HCT116 (cell line): ENCODE measurements at regions not wholly inside any gene's neighbourhood (a gene's known extent, or its start where the extent isn't known, plus 50 kb on each side); places are given as distances from the start of the nearest gene placed in this dataset.

Experiments used
- ATAC-seq: fragments of 200-7000 bp; cut with Tn5 transposase; 2 replicates; pipeline ENCODE4 v1.9.1; 2020; ENCODE audit warnings: mild to moderate bottlenecking, moderate library complexity
- BruUV-seq: library from RNA; stranded (reverse); fragments of 400-500 nt; replicated peaks from 2 replicates; lab custom pipeline; 2021; lab: Mats Ljungman, UMichigan
- CTCF ChIA-PET: fragments of 300-600 bp; sonication (Branson Sonifier 250); formaldehyde crosslinking; loops from one replicate; lab custom pipeline; 2021; ENCODE audit warnings: antibody characterized with exemption; lab: Charles Lee
- POLR2A ChIA-PET: fragments of 300-600, 350-600 bp; sonication (Branson Sonifier 250); formaldehyde crosslinking; loops from one replicate; lab custom pipeline; 2021; ENCODE audit warnings: antibody characterized with exemption; lab: Charles Lee
- RAD21 ChIA-PET, 2 experiments: fragments of 300-600 bp; sonication (Branson Sonifier 250); formaldehyde crosslinking; loops; one replicate each; lab custom pipeline; 2023; ENCODE audit warnings: low total read pairs in 2 of 2; ENCODE audit not compliant: uncharacterized antibody in 2 of 2, unreplicated experiment in 2 of 2, low non-redundant PET in 1 of 2; lab: Charles Lee
- DNase-seq: peaks from one replicate; pipeline ENCODE4 v3.0.0-alpha.2; 2010; ENCODE audit warnings: low read depth, low spot score
- H2AFZ ChIP-seq: fragments of 200-600 bp; shearing (Covaris generic), sonication (generic); 2 replicates; pipeline ENCODE4 v1.6.1; 2017; ENCODE audit warnings: low read depth, mixed run types, mixed read lengths, antibody characterized with exemption, low read length; ENCODE audit not compliant: poor library complexity, severe bottlenecking
- H3K27ac ChIP-seq: 2 replicates; pipeline ENCODE4 v1.5.1; 2012; ENCODE audit warnings: low read depth, low read length
- H3K27me3 ChIP-seq: fragments of 200-600 bp; sonication (generic); 2 replicates; pipeline ENCODE4 v1.6.1; 2016; ENCODE audit warnings: mixed run types, low read length, mixed read lengths; ENCODE audit not compliant: insufficient read depth
- H3K36me3 ChIP-seq, 2 experiments: fragments of 200-500 bp in 1 of 2; fragments of 200-600 bp in 1 of 2; sonication (Bioruptor generic) in 1 of 2; sonication (generic) in 1 of 2; 2 replicates each; pipeline versions ENCODE4 v1.5.1 to v1.6.1; 2014 to 2016; ENCODE audit warnings: low read length in 2 of 2, inconsistent platforms in 1 of 2, mixed read lengths in 1 of 2, mixed run types in 1 of 2; ENCODE audit not compliant: insufficient read depth in 2 of 2, control insufficient read depth in 1 of 2
- H3K4me1 ChIP-seq, 2 experiments: fragments of 200-600 bp in 1 of 2; sonication (generic) in 1 of 2; 2 replicates each; pipeline versions ENCODE4 v1.5.1 to v1.6.1; 2012 to 2017; ENCODE audit warnings: low read length in 2 of 2, inconsistent platforms in 1 of 2, mild to moderate bottlenecking in 1 of 2, mixed read lengths in 1 of 2, mixed run types in 1 of 2, moderate library complexity in 1 of 2; ENCODE audit not compliant: insufficient read depth in 2 of 2, control insufficient read depth in 1 of 2
- H3K4me2 ChIP-seq: fragments of 200-600 bp; sonication (generic); 2 replicates; pipeline ENCODE4 v1.6.1; 2017; ENCODE audit warnings: mixed run types, low read length, mixed read lengths
- H3K4me3 ChIP-seq, 2 experiments: fragments of 200-600 bp in 1 of 2; sonication (generic) in 1 of 2; replicated peaks in 1 of 2; 2 replicates each; pipeline ENCODE4 v1.5.1; 2011 to 2016; ENCODE audit warnings: low read length in 2 of 2, control low read depth in 1 of 2, low read depth in 1 of 2, mild to moderate bottlenecking in 1 of 2, mixed read lengths in 1 of 2, mixed run types in 1 of 2
- H3K79me2 ChIP-seq: fragments of 200-600 bp; sonication (generic); 2 replicates; pipeline ENCODE4 v1.6.1; 2017; ENCODE audit warnings: mild to moderate bottlenecking, mixed run types, low read length, moderate library complexity, mixed read lengths; ENCODE audit not compliant: insufficient read depth
- H3K9ac ChIP-seq: fragments of 200-600 bp; sonication (generic); 2 replicates; pipeline ENCODE4 v1.6.1; 2016; ENCODE audit warnings: low read length, mixed read lengths
- H3K9me2 ChIP-seq: fragments of 200-600 bp; sonication (generic), shearing (Covaris generic); 2 replicates; pipeline ENCODE4 v1.6.1; 2017; ENCODE audit warnings: mixed run types, mild to moderate bottlenecking, moderate library complexity; ENCODE audit not compliant: insufficient read depth
- H3K9me3 ChIP-seq, 2 experiments: fragments of 200-500 bp in 1 of 2; fragments of 200-600 bp in 1 of 2; sonication (Bioruptor generic) in 1 of 2; sonication (generic) in 1 of 2; 2 replicates each; pipeline ENCODE4 v1.6.1; 2014 to 2017; ENCODE audit warnings: low read length in 2 of 2, mixed read lengths in 2 of 2, inconsistent platforms in 1 of 2, low read depth in 1 of 2, mild to moderate bottlenecking in 1 of 2, mixed run types in 1 of 2, moderate library complexity in 1 of 2; ENCODE audit not compliant: control insufficient read depth in 1 of 2, insufficient read depth in 1 of 2
- H4K20me1 ChIP-seq: fragments of 200-600 bp; sonication (generic), shearing (Covaris generic); 2 replicates; pipeline ENCODE4 v1.6.1; 2017; ENCODE audit warnings: mixed run types, mild to moderate bottlenecking, moderate library complexity; ENCODE audit not compliant: insufficient read depth
- CEBPB ChIP-seq: IDR thresholded peaks from 2 replicates; pipeline ENCODE4 v1.6.1; 2012; ENCODE audit warnings: low read depth
- EGR1 ChIP-seq: IDR thresholded peaks from 2 replicates; pipeline ENCODE4 v1.6.1; 2012; ENCODE audit warnings: low read depth
- EZH2 ChIP-seq: fragments of 200-600 bp; sonication (generic); IDR thresholded peaks from 2 replicates; pipeline ENCODE4 v1.6.1; 2017; ENCODE audit warnings: antibody characterized with exemption, mixed run types
- EZH2phosphoT487 ChIP-seq: fragments of 200-600 bp; IDR thresholded peaks from 2 replicates; pipeline ENCODE4 v1.6.1; 2018; ENCODE audit warnings: antibody characterized with exemption, borderline replicate concordance
- FOSL1 ChIP-seq: IDR thresholded peaks from 2 replicates; pipeline ENCODE4 v1.6.1; 2012; ENCODE audit warnings: low read depth
- JUND ChIP-seq: IDR thresholded peaks from 2 replicates; pipeline ENCODE4 v1.6.1; 2012
- POLR2A ChIP-seq: IDR thresholded peaks from 2 replicates; pipeline ENCODE4 v1.7.0; 2011; ENCODE audit warnings: borderline replicate concordance; ENCODE audit not compliant: insufficient read depth, insufficient read length; ENCODE audit errors: extremely low read depth
- RAD21 ChIP-seq: IDR thresholded peaks from 2 replicates; pipeline ENCODE4 v1.6.1; 2012; ENCODE audit warnings: low read depth, mild to moderate bottlenecking
- SIN3A ChIP-seq: IDR thresholded peaks from 2 replicates; pipeline ENCODE4 v1.6.1; 2012; ENCODE audit warnings: low read depth
- SP1 ChIP-seq: IDR thresholded peaks from 2 replicates; pipeline ENCODE4 v1.6.1; 2012; ENCODE audit warnings: low read depth
- SRF ChIP-seq: IDR thresholded peaks from 2 replicates; pipeline ENCODE4 v1.6.1; 2012; ENCODE audit warnings: low read depth
- TCF7L2 ChIP-seq: IDR thresholded peaks from 2 replicates; pipeline ENCODE4 v1.7.0; 2011; ENCODE audit warnings: borderline replicate concordance, inconsistent platforms; ENCODE audit not compliant: insufficient read depth, insufficient read length; ENCODE audit errors: extremely low read depth
- YY1 ChIP-seq: IDR thresholded peaks from 2 replicates; pipeline ENCODE4 v1.6.1; 2011; ENCODE audit warnings: low read length, low read depth, moderate library complexity, mild to moderate bottlenecking; ENCODE audit not compliant: insufficient replicate concordance; ENCODE audit errors: extremely low read depth
- ZNF274 ChIP-seq: fragments of 200-500 bp; sonication (Bioruptor generic); IDR thresholded peaks from 2 replicates; pipeline ENCODE4 v1.6.1; 2014; ENCODE audit warnings: mild to moderate bottlenecking, low read depth, low read length, inconsistent platforms
- intact Hi-C: fragments of 100-400 bp; cut with micrococcal nuclease; formaldehyde crosslinking; loops from 2 replicates; pipeline ENCODE4 v1.10.0; 2022
- TF ChIP-seq, protein P1 (sequence below): IDR thresholded peaks from 2 replicates; pipeline ENCODE4 v1.6.1; 2012
- TF ChIP-seq, protein P2 (sequence below): IDR thresholded peaks from 2 replicates; pipeline ENCODE4 v1.6.1; 2012; ENCODE audit warnings: low read depth
- TF ChIP-seq, protein P3 (sequence below), 3 experiments: fragments of 200-600 bp in 1 of 3; sonication (generic) in 1 of 3; IDR thresholded peaks in 2 of 3; conservative IDR thresholded peaks in 1 of 3; 2 replicates each; pipeline ENCODE4 v1.5.1; 2012 to 2017; ENCODE audit warnings: low read depth in 2 of 3, low read length in 2 of 3, antibody characterized with exemption in 1 of 3, borderline replicate concordance in 1 of 3, control low read depth in 1 of 3, mild to moderate bottlenecking in 1 of 3, mixed read lengths in 1 of 3, mixed run types in 1 of 3, moderate library complexity in 1 of 3; ENCODE audit not compliant: insufficient read depth in 1 of 3

DNA sequence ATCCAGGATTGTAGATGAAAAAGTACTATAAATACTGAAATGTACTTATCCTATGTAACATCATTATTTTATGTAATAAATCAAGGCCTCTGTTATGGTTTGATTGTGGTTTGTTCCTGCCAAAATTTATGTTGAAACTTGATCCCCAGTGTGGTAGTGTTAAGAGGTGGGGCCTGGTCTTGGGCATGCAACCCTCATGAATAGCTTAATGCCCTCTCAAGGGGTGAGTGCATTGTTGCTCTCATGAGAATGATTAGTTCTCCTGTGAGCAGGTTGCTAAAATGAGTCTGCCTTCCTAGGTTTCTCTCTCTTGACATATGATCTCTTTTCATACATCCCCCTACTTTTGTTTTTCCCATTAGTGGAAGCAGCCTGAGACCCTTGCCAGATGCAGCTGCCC lies 915.4 kb downstream of the TSN start:
- ChIA-PET POLR2A (no interaction called here), RAD21 (no interaction called here), CTCF (no interaction called here)
- TF ChIP-seq POLR2A, result no peak
- no peaks in the 10 kb centered on the region for H3K27me3 ChIP-seq
- H3K9ac ChIP-seq, result no peak overlapping the region
- H2AFZ ChIP-seq, result no peak overlapping the region
- ATAC-seq (no peak), DNase-seq (no peak)
- H3K9me3 ChIP-seq, result peaks cover 4 to 21% of the 10 kb centered on the region in 2 experiments; a peak in 2 of 4 replicates
- H3K79me2 ChIP-seq, result no peaks in the 10 kb centered on the region
- no peak overlapping the region for H3K27ac ChIP-seq
- no peaks in the 10 kb centered on the region for H3K4me1 ChIP-seq
- no peaks in the 10 kb centered on the region for H3K9me2 ChIP-seq
- no peak overlapping the region for H3K4me2 ChIP-seq
- intact Hi-C loops, result no loop called here
- H3K4me3 ChIP-seq, result no peak overlapping the region
- no peaks in the 10 kb centered on the region for H3K36me3 ChIP-seq
- no peaks in the 10 kb centered on the region for H4K20me1 ChIP-seq
- BruUV-seq, result no TSS peak

DNA sequence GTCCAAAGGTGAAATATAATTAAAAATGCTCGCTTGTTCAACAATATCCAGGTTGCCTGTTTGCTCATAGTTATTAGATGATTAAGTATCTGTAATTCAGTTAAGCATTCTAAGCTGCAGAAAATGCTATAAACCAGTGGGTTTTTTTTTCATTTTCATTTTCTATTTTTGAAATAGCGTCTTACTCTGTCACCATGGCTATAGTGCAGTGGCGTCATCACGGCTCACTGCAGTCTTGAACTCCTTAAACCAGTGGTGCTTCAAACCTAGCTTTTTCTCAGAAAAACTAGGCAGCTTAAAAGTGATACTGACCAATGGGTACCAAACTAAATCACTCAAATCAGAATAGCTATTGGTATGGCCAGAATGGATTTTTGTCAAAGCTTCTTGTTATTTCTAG lies 925.2 kb downstream of the TSN start:
- no peak overlapping the region for H3K4me3 ChIP-seq
- no TSS peak for BruUV-seq
- POLR2A ChIA-PET, result no interaction called here
- H3K36me3 ChIP-seq, result no peaks in the 10 kb centered on the region
- ATAC-seq, result no peak
- CTCF ChIA-PET, result no interaction called here
- no peak overlapping the region for H2AFZ ChIP-seq
- no peaks in the 10 kb centered on the region for H4K20me1 ChIP-seq
- RAD21 ChIA-PET, result no interaction called here
- no peaks in the 10 kb centered on the region for H3K9me2 ChIP-seq
- H3K9me3 ChIP-seq, result peaks cover 3 to 29% of the 10 kb centered on the region in 2 experiments; a peak in 2 of 4 replicates
- no peak overlapping the region for H3K9ac ChIP-seq
- no peak overlapping the region for H3K4me2 ChIP-seq
- intact Hi-C loops, result no loop called here
- no peaks in the 10 kb centered on the region for H3K79me2 ChIP-seq
- no peak for DNase-seq
- no peaks in the 10 kb centered on the region for H3K4me1 ChIP-seq
- H3K27me3 ChIP-seq, result no peaks in the 10 kb centered on the region
- no peak overlapping the region for H3K27ac ChIP-seq
- TF ChIP-seq SIN3A (no peak), TCF7L2 (no peak), ZNF274 (no peak), CEBPB (no peak), RAD21 (no peak), FOSL1 (no peak), POLR2A (no peak), EZH2phosphoT487 (no peak), SP1 (no peak), EZH2 (no peak), EGR1 (no peak), YY1 (no peak), JUND (no peak), SRF (no peak)
- TF ChIP-seq, protein P1, sequence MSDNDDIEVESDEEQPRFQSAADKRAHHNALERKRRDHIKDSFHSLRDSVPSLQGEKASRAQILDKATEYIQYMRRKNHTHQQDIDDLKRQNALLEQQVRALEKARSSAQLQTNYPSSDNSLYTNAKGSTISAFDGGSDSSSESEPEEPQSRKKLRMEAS, result no peak
- TF ChIP-seq, protein P2, sequence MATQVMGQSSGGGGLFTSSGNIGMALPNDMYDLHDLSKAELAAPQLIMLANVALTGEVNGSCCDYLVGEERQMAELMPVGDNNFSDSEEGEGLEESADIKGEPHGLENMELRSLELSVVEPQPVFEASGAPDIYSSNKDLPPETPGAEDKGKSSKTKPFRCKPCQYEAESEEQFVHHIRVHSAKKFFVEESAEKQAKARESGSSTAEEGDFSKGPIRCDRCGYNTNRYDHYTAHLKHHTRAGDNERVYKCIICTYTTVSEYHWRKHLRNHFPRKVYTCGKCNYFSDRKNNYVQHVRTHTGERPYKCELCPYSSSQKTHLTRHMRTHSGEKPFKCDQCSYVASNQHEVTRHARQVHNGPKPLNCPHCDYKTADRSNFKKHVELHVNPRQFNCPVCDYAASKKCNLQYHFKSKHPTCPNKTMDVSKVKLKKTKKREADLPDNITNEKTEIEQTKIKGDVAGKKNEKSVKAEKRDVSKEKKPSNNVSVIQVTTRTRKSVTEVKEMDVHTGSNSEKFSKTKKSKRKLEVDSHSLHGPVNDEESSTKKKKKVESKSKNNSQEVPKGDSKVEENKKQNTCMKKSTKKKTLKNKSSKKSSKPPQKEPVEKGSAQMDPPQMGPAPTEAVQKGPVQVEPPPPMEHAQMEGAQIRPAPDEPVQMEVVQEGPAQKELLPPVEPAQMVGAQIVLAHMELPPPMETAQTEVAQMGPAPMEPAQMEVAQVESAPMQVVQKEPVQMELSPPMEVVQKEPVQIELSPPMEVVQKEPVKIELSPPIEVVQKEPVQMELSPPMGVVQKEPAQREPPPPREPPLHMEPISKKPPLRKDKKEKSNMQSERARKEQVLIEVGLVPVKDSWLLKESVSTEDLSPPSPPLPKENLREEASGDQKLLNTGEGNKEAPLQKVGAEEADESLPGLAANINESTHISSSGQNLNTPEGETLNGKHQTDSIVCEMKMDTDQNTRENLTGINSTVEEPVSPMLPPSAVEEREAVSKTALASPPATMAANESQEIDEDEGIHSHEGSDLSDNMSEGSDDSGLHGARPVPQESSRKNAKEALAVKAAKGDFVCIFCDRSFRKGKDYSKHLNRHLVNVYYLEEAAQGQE, result no peak
- TF ChIP-seq, protein P3, sequence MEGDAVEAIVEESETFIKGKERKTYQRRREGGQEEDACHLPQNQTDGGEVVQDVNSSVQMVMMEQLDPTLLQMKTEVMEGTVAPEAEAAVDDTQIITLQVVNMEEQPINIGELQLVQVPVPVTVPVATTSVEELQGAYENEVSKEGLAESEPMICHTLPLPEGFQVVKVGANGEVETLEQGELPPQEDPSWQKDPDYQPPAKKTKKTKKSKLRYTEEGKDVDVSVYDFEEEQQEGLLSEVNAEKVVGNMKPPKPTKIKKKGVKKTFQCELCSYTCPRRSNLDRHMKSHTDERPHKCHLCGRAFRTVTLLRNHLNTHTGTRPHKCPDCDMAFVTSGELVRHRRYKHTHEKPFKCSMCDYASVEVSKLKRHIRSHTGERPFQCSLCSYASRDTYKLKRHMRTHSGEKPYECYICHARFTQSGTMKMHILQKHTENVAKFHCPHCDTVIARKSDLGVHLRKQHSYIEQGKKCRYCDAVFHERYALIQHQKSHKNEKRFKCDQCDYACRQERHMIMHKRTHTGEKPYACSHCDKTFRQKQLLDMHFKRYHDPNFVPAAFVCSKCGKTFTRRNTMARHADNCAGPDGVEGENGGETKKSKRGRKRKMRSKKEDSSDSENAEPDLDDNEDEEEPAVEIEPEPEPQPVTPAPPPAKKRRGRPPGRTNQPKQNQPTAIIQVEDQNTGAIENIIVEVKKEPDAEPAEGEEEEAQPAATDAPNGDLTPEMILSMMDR (IDR thresholded peaks at IDR 0.05 in 2 of 3, conservative IDR thresholded peaks at IDR 0.05 in 1 of 3; ENCODE audit: borderline replicate concordance in 1 of 3, insufficient read depth in 1 of 3, low read depth in 2 of 3, low read length in 2 of 3), result no peak
